ENCODE measurements at regions not wholly inside any gene's neighbourhood (a gene's known extent, or its start where the extent isn't known, plus 50 kb on each side); places are given as distances from the start of the nearest gene placed in this dataset.

GRCh38 chr18:22044474-22045220 is 124.7 kb upstream of the GATA6 start:
- Mint-ChIP-seq H3K9me3 (no peaks in the 10 kb centered on the region), H3K4me3 (no peak overlapping the region)
- no peak overlapping the region for H4K8ac ChIP-seq (replicated peaks; ENCODE audit: insufficient read length, low read depth, low read length)

More at GRCh38 chr18:22044474-22045220, 124.7 kb upstream of the GATA6 start:
- DNase-seq = no peak
- no peak overlapping the region for H2AFZ ChIP-seq (ENCODE audit: low read length)
- H4K20me1 ChIP-seq (ENCODE audit: control insufficient read depth, insufficient read depth, insufficient read length) = no peaks in the 10 kb centered on the region
- no peak overlapping the region for H3K18ac ChIP-seq (ENCODE audit: insufficient read length, low read depth, low read length)
- H3K79me2 ChIP-seq (ENCODE audit: insufficient read depth, low read length) = no peaks in the 10 kb centered on the region
- no peak overlapping the region for H3K27ac Mint-ChIP-seq
- no peaks in the 10 kb centered on the region for H3K9me3 ChIP-seq (ENCODE audit: control insufficient read depth, low read depth, low read length)
- H3K9ac ChIP-seq (ENCODE audit: extremely low read depth, insufficient read length, low read length) = no peak overlapping the region
- no peak overlapping the region for H3K4ac ChIP-seq (ENCODE audit: low read depth, low read length)
- H3T11ph ChIP-seq (ENCODE audit: low read length) = no peak overlapping the region
- WGBS (ENCODE audit: extremely low coverage, insufficient read length, low lambda C conversion rate) = no CpG with 5 or more reads among the region's 5 CpGs
- no peak for TF ChIP-seq CTCF (conservative IDR thresholded peaks at IDR 0.05)
- H4K91ac ChIP-seq (ENCODE audit: insufficient read length, low read depth, low read length) = no peak overlapping the region
- no peak overlapping the region for H2BK120ac ChIP-seq (ENCODE audit: low read depth, low read length, poor library complexity, severe bottlenecking)
- H3K27ac ChIP-seq (ENCODE audit: insufficient read length, low read depth, low read length) = no peak overlapping the region
- no peaks in the 10 kb centered on the region; a peak in 1 of 7 replicates for H3K36me3 Mint-ChIP-seq (ENCODE audit: insufficient read depth in 1 of 3, low read depth in 3 of 3)
- no peaks in the 10 kb centered on the region for H3K27me3 ChIP-seq (ENCODE audit: insufficient read depth, low read length)
- H3K4me1 ChIP-seq (ENCODE audit: insufficient read depth, low read length) = no peaks in the 10 kb centered on the region
- H2BK12ac ChIP-seq (ENCODE audit: insufficient read length, low read depth, low read length) = no peak overlapping the region
- H3K4me1 Mint-ChIP-seq = peaks cover 11 to 18% of the 10 kb centered on the region in 2 experiments
- no peak overlapping the region for H2BK20ac ChIP-seq (ENCODE audit: low read depth, low read length, poor library complexity, severe bottlenecking)
- H3K14ac ChIP-seq (ENCODE audit: insufficient read depth, low read length) = no peak overlapping the region
- no peak overlapping the region for H2BK5ac ChIP-seq (ENCODE audit: insufficient read length, low read length)
- no peak overlapping the region for H3K4me2 ChIP-seq (ENCODE audit: insufficient read depth, insufficient read length, low read length)
- no peaks in the 10 kb centered on the region for H3K79me1 ChIP-seq (ENCODE audit: insufficient read depth, low read depth, low read length, poor library complexity, severe bottlenecking)
- no peak overlapping the region for H2AK5ac ChIP-seq (ENCODE audit: insufficient read length, low read length)
- no peak overlapping the region for H3K23ac ChIP-seq (ENCODE audit: insufficient read length, low read depth, low read length)
- peaks cover 10% of the 10 kb centered on the region for H3K27me3 Mint-ChIP-seq (ENCODE audit: low read depth)
- H3K56ac ChIP-seq (ENCODE audit: insufficient read length, low read depth, low read length) = no peak overlapping the region
- H4K5ac ChIP-seq (ENCODE audit: insufficient read length, low read depth, low read length) = no peak overlapping the region
- H3K23me2 ChIP-seq (ENCODE audit: insufficient read length, low read depth, low read length, poor library complexity, severe bottlenecking) = no peaks in the 10 kb centered on the region
- H2BK15ac ChIP-seq (ENCODE audit: low read depth, low read length) = no peak overlapping the region

Data from H9 (cell line).